SU-DHL-6 (cell line): ENCODE measurements at regions not wholly inside any gene's neighbourhood (a gene's known extent, or its start where the extent isn't known, plus 50 kb on each side); places are given as distances from the start of the nearest gene placed in this dataset.

Experiments used
- H2AFZ ChIP-seq: fragments of 200-600 bp; sonication (generic); 2 replicates; pipeline ENCODE4 v1.6.1; 2014; ENCODE audit warnings: low read depth, mild to moderate bottlenecking, moderate library complexity, mixed read lengths, antibody characterized with exemption, low read length; ENCODE audit not compliant: severe bottlenecking
- H3F3A ChIP-seq: fragments of 200-600 bp; shearing (Covaris generic); 2 replicates; pipeline ENCODE4 v1.6.0; 2016; ENCODE audit warnings: antibody characterized with exemption, mild to moderate bottlenecking; ENCODE audit not compliant: insufficient read depth
- H3K27ac ChIP-seq: fragments of 200-600 bp; sonication (generic); 2 replicates; pipeline ENCODE4 v1.5.1; 2016; ENCODE audit warnings: low read depth, mild to moderate bottlenecking, low read length, moderate library complexity, mixed read lengths
- H3K27me3 ChIP-seq: fragments of 200-600 bp; sonication (generic), shearing (Covaris generic); 2 replicates; pipeline ENCODE4 v1.6.0; 2014; ENCODE audit warnings: mild to moderate bottlenecking, low read length
- H3K36me3 ChIP-seq: fragments of 200-600 bp; sonication (generic); 2 replicates; pipeline ENCODE4 v1.6.1; 2014; ENCODE audit warnings: mild to moderate bottlenecking, low read length, mixed read lengths
- H3K4me2 ChIP-seq: fragments of 300-600, 200-600 bp; shearing (Covaris generic), sonication (generic); 2 replicates; pipeline ENCODE4 v1.6.0; 2014; ENCODE audit warnings: low read length, low read depth, mild to moderate bottlenecking; ENCODE audit not compliant: poor library complexity, severe bottlenecking
- H3K4me3 ChIP-seq: fragments of 200-600 bp; sonication (generic); 2 replicates; pipeline ENCODE4 v1.5.1; 2014; ENCODE audit warnings: antibody characterized with exemption, low read length, mild to moderate bottlenecking, mixed read lengths; ENCODE audit not compliant: insufficient read depth, poor library complexity, severe bottlenecking
- H3K79me2 ChIP-seq: fragments of 200-600 bp; sonication (generic); 2 replicates; pipeline ENCODE4 v1.6.1; 2014; ENCODE audit warnings: mild to moderate bottlenecking, low read length, moderate library complexity; ENCODE audit not compliant: insufficient read depth
- H3K9ac ChIP-seq: fragments of 200-600 bp; sonication (generic); 2 replicates; pipeline ENCODE4 v1.7.0; 2014; ENCODE audit warnings: mild to moderate bottlenecking, low read length
- H3K9me2 ChIP-seq: fragments of 200-600 bp; sonication (generic); replicated peaks from 2 replicates; pipeline ENCODE4 v1.6.1; 2014; ENCODE audit warnings: low read length; ENCODE audit not compliant: insufficient read depth
- H3K9me3 ChIP-seq: fragments of 200-600 bp; sonication (generic); 2 replicates; pipeline ENCODE4 v1.6.1; 2014; ENCODE audit warnings: low read length, mixed read lengths; ENCODE audit not compliant: insufficient read depth
- H4K20me1 ChIP-seq: fragments of 200-600 bp; sonication (generic); 2 replicates; pipeline ENCODE4 v1.6.1; 2014; ENCODE audit warnings: low read depth, mild to moderate bottlenecking, antibody characterized with exemption, low read length, moderate library complexity, mixed read lengths
- CTCF ChIP-seq: fragments of 200-600 bp; sonication (generic); IDR thresholded peaks from one replicate; pipeline ENCODE4 v1.5.1; 2017; ENCODE audit warnings: antibody characterized with exemption, mild to moderate bottlenecking, low read length, moderate library complexity; ENCODE audit not compliant: insufficient read depth, poor library complexity, severe bottlenecking
- EZH2phosphoT487 ChIP-seq: fragments of 200-600 bp; sonication (generic), shearing (Covaris generic); conservative IDR thresholded peaks from 2 replicates; pipeline ENCODE4 v1.6.1; 2018; ENCODE audit warnings: mild to moderate bottlenecking, antibody characterized with exemption, low read length, moderate library complexity, mixed read lengths

GRCh38 chr16:73794994-73795393, 501.6 kb upstream of the PSMD7 start:
- no peaks in the 10 kb centered on the region for H3F3A ChIP-seq
- no peak for TF ChIP-seq EZH2phosphoT487
- TF ChIP-seq CTCF = no peak
- no peak overlapping the region for H3K27ac ChIP-seq
- H3K27me3 ChIP-seq = no peaks in the 10 kb centered on the region
- H3K4me2 ChIP-seq = no peak overlapping the region
- H3K9me3 ChIP-seq = no peaks in the 10 kb centered on the region
- H4K20me1 ChIP-seq = no peaks in the 10 kb centered on the region
- no peaks in the 10 kb centered on the region for H3K79me2 ChIP-seq
- H3K4me3 ChIP-seq = no peak overlapping the region
- no peak overlapping the region for H3K9ac ChIP-seq
- H3K36me3 ChIP-seq = no peaks in the 10 kb centered on the region
- H3K9me2 ChIP-seq = no peaks in the 10 kb centered on the region
- H2AFZ ChIP-seq = no peak overlapping the region

- Histone ChIP-seq H3K4me2 (no peak overlapping the region), H3K9ac (no peak overlapping the region)
Measured at GRCh38 chr16:73793871-73794437, 502.7 kb upstream of the PSMD7 start.

GRCh38 chr16:73793260-73793659, 503.4 kb upstream of the PSMD7 start:
- H3K9ac ChIP-seq = no peak overlapping the region
- H3F3A ChIP-seq = no peaks in the 10 kb centered on the region
- no peak overlapping the region for H2AFZ ChIP-seq
- no peak overlapping the region for H3K4me3 ChIP-seq
- H3K4me2 ChIP-seq = no peak overlapping the region
- H3K9me2 ChIP-seq = no peaks in the 10 kb centered on the region
- H3K36me3 ChIP-seq = no peaks in the 10 kb centered on the region
- TF ChIP-seq CTCF (no peak), EZH2phosphoT487 (no peak)
- H3K27me3 ChIP-seq = no peaks in the 10 kb centered on the region
- H3K27ac ChIP-seq = no peak overlapping the region
- H3K9me3 ChIP-seq = no peaks in the 10 kb centered on the region
- no peaks in the 10 kb centered on the region for H4K20me1 ChIP-seq
- H3K79me2 ChIP-seq = no peaks in the 10 kb centered on the region

More at GRCh38 chr16:73793871-73794437, 502.7 kb upstream of the PSMD7 start:
- H3K36me3 ChIP-seq = no peaks in the 10 kb centered on the region
- H2AFZ ChIP-seq = no peak overlapping the region
- no peaks in the 10 kb centered on the region for H3K9me3 ChIP-seq
- no peaks in the 10 kb centered on the region for H4K20me1 ChIP-seq
- no peak overlapping the region for H3K4me3 ChIP-seq
- H3K27ac ChIP-seq = no peak overlapping the region
- no peaks in the 10 kb centered on the region for H3F3A ChIP-seq
- no peaks in the 10 kb centered on the region for H3K9me2 ChIP-seq
- TF ChIP-seq EZH2phosphoT487 (no peak), CTCF (no peak)
- H3K79me2 ChIP-seq = no peaks in the 10 kb centered on the region
- H3K27me3 ChIP-seq = no peaks in the 10 kb centered on the region
